NCI-H526 (cell line): ENCODE measurements at regions not wholly inside any gene's neighbourhood (a gene's known extent, or its start where the extent isn't known, plus 50 kb on each side); places are given as distances from the start of the nearest gene placed in this dataset.

Experiments
- DNase-seq, 2 experiments: peaks; one replicate each; lab custom pipeline; 2025; lab: John Stamatoyannopoulos, UW

- no peak for DNase-seq
Observed at GRCh38 chr3:18883571-18883970, 264.7 kb upstream of the KCNH8 start.

- no peak for DNase-seq
Observed at GRCh38 chr3:18880691-18881090, 267.6 kb upstream of the KCNH8 start.

- no peak for DNase-seq
Observed at GRCh38 chr3:18872466-18872865, 275.8 kb upstream of the KCNH8 start.

GRCh38 chr3:18870642-18871041 lies 277.7 kb upstream of the KCNH8 start:
- DNase-seq, result no peak

- DNase-seq, result no peak
Observed at GRCh38 chr3:18870074-18870640, 278.2 kb upstream of the KCNH8 start.

DNA sequence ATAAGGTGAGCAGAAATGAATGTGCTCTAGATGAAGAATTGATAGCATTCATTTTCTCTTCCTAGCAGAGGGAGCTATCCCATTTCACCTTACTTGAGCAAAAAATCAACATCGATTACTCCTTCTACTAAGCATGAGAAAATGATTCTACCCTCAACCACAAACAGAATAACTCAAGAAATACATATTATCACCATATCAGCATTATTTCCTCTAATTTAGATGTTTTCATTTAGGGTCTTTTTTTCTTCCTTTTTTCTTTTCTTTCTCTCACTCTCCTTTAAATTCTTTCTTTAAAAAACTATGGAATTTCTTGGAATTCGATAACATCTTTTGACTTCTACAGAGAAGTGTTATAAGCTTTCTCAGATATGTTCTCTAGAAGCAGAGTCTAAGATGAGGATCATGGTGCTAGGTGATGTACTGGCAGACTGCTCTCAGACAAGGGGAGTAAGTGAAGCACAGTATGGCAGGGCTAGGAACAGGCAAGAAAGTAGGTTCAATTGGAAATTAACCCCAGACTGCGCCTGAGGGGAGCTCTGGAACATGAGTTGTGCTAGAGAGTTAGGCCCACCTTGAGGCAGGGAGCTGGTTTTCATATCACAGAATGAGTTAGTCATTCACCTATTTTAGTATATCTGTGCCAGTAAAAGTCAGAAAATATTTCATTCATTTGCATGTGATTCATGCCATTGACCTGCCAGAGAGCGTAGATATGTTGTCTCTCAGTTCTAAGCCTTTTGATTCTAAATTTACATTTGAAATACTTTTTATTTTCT lies 279.2 kb upstream of the KCNH8 start:
- no peak for DNase-seq

- no peak for DNase-seq
Observed at GRCh38 chr3:18866899-18867298, 281.4 kb upstream of the KCNH8 start.

DNA sequence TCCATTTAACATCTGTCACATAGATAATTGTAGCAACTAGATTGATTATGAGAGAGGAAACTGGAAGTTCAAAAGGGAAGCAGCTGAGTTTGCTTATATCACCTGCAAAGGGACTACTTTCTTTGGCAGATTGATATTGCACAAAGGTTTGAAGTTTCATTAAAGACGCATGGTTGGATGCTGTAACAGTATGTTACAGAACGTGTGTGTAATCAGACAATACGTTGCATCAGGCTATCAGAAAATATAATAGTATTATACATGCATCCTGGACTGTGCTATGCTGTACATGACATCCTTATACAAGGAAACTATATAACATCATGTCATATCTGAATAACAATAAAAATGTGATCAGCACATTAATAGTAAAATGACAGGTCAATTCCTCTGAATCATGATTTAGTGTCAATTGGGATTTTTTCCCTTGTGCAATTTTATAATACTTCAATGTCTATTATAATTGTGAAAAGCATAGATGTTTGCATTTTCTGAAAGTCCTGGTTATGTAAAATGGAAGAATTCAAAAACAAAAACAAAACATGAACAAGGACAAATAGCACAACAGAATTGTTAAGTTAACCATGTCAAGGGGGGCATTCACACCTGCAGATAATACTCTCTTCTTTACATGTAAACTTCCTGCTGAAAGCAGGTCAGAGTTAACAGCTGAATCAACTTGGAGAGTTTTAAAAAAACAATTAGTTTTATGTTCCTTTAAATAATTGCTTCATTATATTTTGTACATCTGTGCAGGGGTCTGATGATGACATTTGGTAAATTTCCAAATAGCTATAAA lies 283.2 kb upstream of the KCNH8 start:
- no peak for DNase-seq

- DNase-seq, result no peak
Observed at GRCh38 chr3:18862077-18862476, 286.2 kb upstream of the KCNH8 start.

GRCh38 chr3:18861137-18861536 lies 287.2 kb upstream of the KCNH8 start:
- no peak for DNase-seq

- no peak for DNase-seq
Observed at GRCh38 chr3:18853269-18853668, 295.0 kb upstream of the KCNH8 start.

- peak; percentile 17 to 39 for DNase-seq
Observed at GRCh38 chr3:18847583-18848197, 300.6 kb upstream of the KCNH8 start.

DNA sequence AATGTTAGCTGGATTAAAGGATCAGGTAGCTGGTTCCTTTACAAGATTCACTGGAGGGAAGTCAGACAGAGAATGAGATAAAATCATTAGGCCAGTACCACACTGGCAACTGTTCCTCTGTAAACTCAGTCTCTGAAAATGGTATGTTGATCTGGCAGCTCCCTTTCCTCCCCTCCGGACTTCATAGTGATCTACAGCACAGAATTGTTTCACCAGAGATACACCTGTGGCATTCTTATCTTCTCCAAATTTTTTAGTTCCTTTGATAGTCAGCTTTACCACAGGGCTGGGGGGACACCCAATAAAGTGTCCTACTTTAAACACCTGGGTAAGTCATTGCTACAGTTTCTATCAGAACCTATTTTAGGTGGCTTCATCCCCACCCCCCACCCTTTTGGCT lies 304.3 kb upstream of the KCNH8 start:
- no peak for DNase-seq

DNA sequence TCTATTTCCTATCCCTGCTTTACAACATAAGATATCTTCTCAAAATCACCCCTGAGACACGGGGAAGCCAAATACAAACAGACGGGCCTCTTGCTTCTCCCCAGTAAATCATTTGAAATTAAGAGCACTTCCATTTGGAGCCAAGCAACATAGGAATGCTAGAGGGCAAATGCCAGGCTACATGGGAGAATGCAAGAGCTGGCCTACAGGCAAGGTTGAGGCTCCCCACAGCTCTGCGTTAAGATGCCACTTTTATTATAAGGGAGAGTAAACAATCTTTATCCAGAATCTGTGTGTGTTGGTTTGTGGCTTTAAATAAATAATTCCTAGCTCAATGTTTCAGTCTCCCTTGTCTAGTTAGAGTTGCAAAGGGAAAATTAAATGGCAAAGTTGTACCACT lies 305.1 kb upstream of the KCNH8 start:
- no peak for DNase-seq

- DNase-seq, result no peak
Observed at GRCh38 chr3:18841422-18842343, 306.6 kb upstream of the KCNH8 start.

GRCh38 chr3:18840535-18841137 lies 307.7 kb upstream of the KCNH8 start:
- DNase-seq, result no peak

- DNase-seq, result no peak
Observed at GRCh38 chr3:18838758-18839157, 309.6 kb upstream of the KCNH8 start.

DNA sequence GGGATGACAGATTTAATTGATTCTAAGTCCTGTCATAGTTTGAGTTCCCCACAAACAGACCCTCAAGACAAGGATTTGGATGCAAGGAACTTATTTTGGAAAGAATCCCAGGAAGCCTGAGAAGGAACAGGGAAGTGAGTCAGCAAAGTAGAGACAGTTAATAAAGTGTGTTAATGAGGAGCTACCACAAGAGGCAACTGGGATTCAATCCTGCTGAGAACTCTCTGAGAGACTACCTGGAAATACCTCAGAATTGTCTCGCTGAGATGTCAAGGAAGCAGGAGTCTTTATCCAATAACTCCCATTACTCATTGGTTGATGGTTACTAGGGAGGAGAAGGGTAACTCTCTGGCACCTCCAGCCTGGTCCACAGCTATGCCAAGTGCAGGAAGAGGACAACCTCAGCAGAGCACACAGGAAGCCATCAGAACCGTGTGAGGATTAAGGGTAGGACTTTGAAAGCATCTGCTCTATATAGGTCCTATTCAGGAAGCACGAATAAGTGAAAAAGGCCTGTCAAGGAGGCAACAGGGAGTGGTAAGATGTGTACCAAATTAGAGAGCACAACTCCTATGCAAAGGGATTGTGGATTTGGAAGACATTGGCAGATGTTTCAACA lies 311.1 kb upstream of the KCNH8 start:
- DNase-seq, result no peak

GRCh38 chr3:18835021-18835420 lies 313.3 kb upstream of the KCNH8 start:
- DNase-seq, result no peak

- DNase-seq, result no peak
Observed at GRCh38 chr3:18830087-18830486, 318.2 kb upstream of the KCNH8 start.

- no peak for DNase-seq
Observed at GRCh38 chr3:18828637-18829036, 319.7 kb upstream of the KCNH8 start.
